Coronary artery (tissue), 2 donors: ENCODE measurements at regions not wholly inside any gene's neighbourhood (a gene's known extent, or its start where the extent isn't known, plus 50 kb on each side); places are given as distances from the start of the nearest gene placed in this dataset.

Experiments
- DNase-seq: peaks from one replicate; pipeline ENCODE4 v3.0.0-alpha.2; 2017; ENCODE audit warnings: low spot score
- H3K27ac ChIP-seq, 2 donors: fragments of 200-600 bp; sonication (generic); one replicate each; pipeline ENCODE4 v1.5.1; 2016 to 2019
- H3K4me3 ChIP-seq: fragments of 200-600 bp; sonication (generic); 2 replicates; pipeline ENCODE4 v1.5.1; 2016; ENCODE audit warnings: mild to moderate bottlenecking, moderate library complexity
- CTCF ChIP-seq: fragments of 200-600 bp; sonication (generic); IDR thresholded peaks from one replicate; pipeline ENCODE4 v1.5.1; 2019; ENCODE audit warnings: antibody characterized with exemption

GRCh38 chr2:126059379-126059778 lies 596.6 kb upstream of the GYPC start:
- no peak overlapping the region for H3K4me3 ChIP-seq
- DNase-seq: no peak
- TF ChIP-seq CTCF: no peak
- H3K27ac ChIP-seq: no peak overlapping the region

GRCh38 chr2:126085011-126085795 lies 570.8 kb upstream of the GYPC start:
- no peak for TF ChIP-seq CTCF
- H3K4me3 ChIP-seq: no peak overlapping the region
- no peak overlapping the region for H3K27ac ChIP-seq
- DNase-seq: no peak

GRCh38 chr2:126100962-126101361 lies 555.0 kb upstream of the GYPC start:
- H3K4me3 ChIP-seq: no peak overlapping the region
- TF ChIP-seq CTCF: no peak
- H3K27ac ChIP-seq: no peak overlapping the region
- DNase-seq: no peak

GRCh38 chr2:126106006-126106405 lies 550.0 kb upstream of the GYPC start:
- no peak for DNase-seq
- Histone ChIP-seq H3K4me3 (no peak overlapping the region), H3K27ac (no peak overlapping the region)
- TF ChIP-seq CTCF: no peak

- no peak for TF ChIP-seq CTCF
- no peak for DNase-seq
- H3K4me3 ChIP-seq: no peak overlapping the region
- no peak overlapping the region for H3K27ac ChIP-seq
Observed at GRCh38 chr2:126107883-126108282, 548.1 kb upstream of the GYPC start.

GRCh38 chr2:126115975-126116374 lies 540.0 kb upstream of the GYPC start:
- Histone ChIP-seq H3K27ac (no peak overlapping the region), H3K4me3 (no peak overlapping the region)
- no peak for DNase-seq
- TF ChIP-seq CTCF: no peak

- Histone ChIP-seq H3K4me3 (no peak overlapping the region), H3K27ac (no peak overlapping the region)
- DNase-seq: no peak
- no peak for TF ChIP-seq CTCF
Observed at GRCh38 chr2:126117886-126118285, 538.1 kb upstream of the GYPC start.
